DMS53 treated with DMSO at 0.1 percent for 48 hours (cell line): ENCODE measurements at regions not wholly inside any gene's neighbourhood (a gene's known extent, or its start where the extent isn't known, plus 50 kb on each side); places are given as distances from the start of the nearest gene placed in this dataset.
"Not testable (repeated sequence)": the region's sequence is repeated elsewhere in the genome, so short reads cannot be mapped to it uniquely, and the experiment has no call there.

ENCODE experiments used
- DNase-seq: peaks from one replicate; lab custom pipeline; 2025; ENCODE audit not compliant: unreplicated experiment; lab: John Stamatoyannopoulos, UW

DNA sequence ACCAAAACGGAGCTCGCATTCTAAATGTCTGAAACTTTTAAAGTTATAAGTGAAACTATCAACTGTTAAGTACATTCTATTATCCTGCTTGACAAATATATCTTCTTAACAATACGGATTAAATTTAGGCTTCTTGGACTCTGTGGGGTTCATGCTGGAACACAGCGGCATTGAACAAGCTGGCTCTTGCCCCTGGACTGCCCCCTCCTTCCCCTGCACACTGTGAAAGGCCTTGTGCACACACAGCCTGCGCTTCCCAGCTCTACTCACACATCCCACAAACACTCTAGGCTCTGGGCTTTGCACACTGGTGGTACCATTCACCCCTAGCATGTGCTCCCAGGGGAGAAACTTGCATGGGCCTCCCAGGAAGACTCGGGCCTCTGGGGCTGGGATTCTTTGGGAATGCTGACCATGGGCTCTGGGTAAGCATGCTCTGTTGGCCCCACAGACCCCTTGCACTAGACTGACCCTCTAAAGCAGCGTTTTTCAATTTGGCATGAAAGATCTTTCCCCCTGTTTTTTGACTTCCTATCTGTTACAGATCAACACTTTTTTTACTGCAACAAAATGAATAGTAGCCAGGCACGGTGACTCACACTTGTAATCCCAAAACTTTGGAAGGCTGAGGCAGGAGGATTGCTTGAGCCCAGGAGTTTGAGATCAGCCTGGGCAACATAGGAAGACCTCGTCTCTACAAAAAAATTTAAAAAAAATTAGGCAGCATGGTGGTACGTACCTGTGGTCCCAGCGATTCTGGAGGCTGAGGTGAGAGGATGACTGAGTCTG, 96.2 kb upstream of the CPM start:
- no peak for DNase-seq

GRCh38 chr12:69030321-69030720, 97.3 kb upstream of the CPM start:
- DNase-seq = no peak

GRCh38 chr12:69036533-69036932, 103.6 kb upstream of the CPM start:
- DNase-seq = no peak

DNA sequence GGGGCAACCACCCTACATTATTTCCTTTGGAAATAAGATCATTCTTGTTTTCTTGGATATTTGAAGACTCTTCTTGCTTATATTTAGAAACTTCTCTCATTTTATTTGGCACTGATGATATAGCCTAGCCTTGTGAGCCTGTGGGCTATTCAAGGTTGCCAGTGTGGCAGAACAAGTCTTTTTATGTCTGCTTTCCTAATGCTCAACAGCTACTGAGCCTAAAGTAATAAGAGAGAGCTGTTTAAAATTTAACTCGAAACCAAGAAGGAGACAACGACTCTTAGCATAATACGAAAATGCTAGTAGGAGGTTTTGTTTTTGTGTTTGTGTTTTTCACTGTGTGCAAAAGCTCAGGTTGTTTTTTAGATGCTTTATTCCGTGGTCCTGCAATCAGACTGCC, 104.0 kb upstream of the CPM start:
- DNase-seq = no peak

DNA sequence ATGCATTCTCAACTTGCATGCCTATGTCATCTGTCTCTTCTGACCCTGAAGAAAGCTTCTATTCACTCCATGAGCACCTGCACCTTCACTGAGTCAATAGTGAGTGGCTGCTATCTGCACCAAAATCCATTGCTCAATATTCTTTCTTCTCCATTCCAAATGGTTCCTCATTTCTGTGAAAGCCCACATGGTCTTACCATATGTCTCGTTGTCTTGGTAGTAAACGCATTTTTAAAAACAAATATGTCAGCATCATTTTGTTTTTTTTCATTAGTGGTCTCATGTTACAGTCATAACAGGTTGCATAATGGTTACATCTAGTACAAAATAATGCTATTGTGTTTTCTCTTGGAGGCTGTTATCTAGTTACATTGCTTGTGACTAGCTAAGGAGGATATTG, 106.9 kb upstream of the CPM start:
- DNase-seq = no peak

DNA sequence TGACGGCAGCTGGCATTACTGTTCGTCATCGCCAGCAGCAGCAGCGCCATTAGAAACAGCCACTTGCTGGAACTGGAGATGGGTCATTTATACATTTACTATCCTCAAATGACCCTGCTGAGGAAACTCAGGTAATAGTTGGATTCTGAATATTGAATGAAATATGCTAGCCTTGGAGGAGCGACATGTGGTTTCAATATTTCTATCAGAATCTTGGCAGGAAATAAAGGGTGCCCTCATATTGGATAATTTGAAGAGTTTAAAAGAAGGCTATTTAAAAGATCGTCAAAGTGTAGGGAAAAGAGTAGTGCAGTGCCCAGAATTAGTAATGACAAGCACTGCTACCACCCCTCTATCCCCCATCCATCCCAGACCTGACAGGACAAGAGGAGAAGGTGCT, 109.6 kb upstream of the CPM start:
- no peak for DNase-seq

GRCh38 chr12:69042970-69043369, 110.0 kb upstream of the CPM start:
- DNase-seq = peak; percentile 18

- DNase-seq = no peak
Measured at GRCh38 chr12:69044887-69045286, 111.9 kb upstream of the CPM start.

DNA sequence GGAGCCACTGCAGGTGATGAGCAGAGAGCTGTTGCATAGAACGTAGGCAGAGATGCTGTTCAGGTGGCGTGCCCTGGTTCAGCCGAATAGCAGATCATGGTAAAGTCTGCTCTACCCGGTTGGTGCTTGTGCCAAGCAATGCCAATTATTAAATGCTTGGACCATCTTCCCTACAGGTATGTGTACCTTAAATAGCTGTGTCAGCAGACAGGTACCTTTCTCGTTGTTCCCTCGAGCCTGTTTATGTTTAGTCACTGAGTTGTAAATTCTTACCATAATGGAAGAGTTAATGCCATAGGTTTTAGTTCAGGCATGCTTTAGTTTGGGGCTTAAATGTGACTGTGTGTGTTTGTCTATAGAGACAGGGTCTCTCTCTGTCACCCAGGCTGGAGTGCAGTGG, 112.5 kb upstream of the CPM start:
- no peak for DNase-seq

DNA sequence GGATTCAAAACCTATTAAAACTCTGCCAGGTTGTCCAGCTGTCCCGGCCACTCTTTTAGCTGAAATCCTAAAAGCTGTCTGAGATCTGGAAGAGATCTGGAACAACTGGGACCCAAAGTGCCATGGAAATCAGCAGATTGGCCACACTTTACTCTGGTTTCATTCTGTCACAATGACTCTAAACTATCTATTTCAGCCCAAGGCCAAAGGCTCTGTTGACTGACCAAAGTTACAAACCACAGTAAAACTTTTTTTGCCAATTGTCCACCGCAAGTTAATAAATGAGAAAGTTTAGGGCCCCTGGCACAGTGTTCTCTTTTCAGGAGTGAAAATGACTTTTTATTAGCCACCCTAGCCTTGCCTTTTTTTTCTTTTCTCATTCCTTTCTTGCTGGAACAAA, 113.4 kb upstream of the CPM start:
- no peak for DNase-seq

GRCh38 chr12:69046920-69047319, 113.9 kb upstream of the CPM start:
- DNase-seq = no peak

DNA sequence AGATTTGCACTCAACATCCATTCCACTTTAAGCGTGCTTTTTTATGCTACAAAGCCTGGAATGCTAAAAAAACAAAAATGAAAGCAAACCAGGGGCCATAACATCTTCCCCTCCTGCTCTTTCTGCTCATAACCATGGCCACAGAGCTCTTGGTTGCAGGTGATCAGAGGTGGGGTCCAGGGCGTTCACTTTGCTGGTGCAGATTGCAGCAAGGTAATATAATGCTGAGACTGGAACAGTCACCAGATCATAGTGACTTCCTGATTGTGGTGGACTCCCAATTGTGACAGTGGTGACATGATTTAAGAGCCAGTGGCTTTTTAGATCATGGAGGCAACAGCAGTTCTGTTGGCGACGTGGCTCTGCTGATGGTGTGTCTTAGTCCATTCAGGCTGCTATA, 115.0 kb upstream of the CPM start:
- DNase-seq = no peak

DNA sequence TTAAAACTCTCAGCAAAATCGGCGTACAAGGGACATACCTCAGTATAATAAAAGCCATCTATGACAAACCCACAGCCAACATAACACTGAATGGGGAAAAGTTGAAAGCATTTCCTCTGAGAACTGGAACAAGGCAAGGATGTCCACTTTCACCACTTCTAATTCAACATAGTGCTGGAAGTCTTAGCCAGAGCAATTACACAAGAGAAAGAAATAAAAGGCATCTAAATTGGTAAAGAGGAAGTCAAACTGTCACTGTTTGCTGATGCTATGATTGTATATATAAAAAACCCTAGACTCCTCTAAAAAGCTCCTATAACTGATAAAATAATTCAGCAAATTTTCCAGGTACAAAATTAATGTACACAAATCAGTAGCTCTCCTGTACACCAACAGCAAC, 116.9 kb upstream of the CPM start:
- DNase-seq = not testable (repeated sequence)

GRCh38 chr12:69052613-69053408, 119.8 kb upstream of the CPM start:
- DNase-seq = no peak

DNA sequence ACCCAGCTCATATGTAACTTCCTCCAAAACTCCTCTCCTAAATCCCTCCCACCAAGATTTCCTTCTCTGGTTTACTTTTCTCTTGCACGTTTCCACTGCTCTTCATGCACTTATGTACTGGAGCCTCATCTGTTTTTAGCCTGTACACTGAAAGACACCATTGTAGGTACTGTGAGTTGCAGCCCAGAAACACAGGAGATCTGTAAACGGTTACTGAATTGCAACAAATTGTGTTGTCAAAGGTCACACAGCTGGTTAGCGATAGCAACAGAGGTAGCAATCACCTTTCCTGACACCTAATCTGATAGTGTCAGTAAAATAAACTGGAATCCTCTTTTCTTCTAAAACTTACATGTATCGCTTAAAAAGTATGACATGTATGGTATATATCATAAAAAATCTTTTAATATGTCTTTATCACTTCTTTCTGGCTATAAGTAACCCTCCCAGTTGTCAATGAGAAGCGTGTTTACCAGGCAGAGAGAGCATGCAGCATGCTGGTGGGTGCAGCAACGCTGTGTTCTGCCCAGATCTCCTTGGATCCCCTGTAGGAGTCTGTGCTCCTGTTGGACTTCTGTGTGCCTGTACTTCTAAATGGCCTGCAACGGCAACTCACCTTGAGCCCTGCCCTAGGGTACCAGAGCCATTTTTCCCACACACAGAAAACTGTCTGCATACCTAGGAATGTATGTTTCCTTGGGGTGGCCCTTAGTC, 121.5 kb upstream of the CPM start:
- DNase-seq = no peak

- DNase-seq = no peak
Measured at GRCh38 chr12:69055280-69055679, 122.3 kb upstream of the CPM start.

DNA sequence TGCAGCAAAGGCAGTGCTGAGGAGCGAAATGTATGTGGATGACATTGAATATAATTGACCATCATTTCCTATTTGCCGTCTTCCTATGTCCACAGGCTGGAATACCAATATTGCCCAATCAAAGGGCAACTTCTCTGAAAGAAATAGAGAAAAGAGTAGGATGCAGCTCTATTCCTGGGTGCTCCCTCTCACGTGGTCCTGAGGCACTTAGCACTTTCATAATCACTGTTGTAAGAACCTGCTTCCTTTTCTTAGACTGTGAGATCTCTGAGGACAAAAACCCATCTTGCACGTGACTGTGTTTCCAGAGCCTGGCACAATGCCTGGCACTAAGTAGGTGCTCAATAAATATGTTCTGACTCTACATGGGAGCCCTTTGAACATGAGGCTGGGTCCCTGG, 122.7 kb upstream of the CPM start:
- DNase-seq = no peak

DNA sequence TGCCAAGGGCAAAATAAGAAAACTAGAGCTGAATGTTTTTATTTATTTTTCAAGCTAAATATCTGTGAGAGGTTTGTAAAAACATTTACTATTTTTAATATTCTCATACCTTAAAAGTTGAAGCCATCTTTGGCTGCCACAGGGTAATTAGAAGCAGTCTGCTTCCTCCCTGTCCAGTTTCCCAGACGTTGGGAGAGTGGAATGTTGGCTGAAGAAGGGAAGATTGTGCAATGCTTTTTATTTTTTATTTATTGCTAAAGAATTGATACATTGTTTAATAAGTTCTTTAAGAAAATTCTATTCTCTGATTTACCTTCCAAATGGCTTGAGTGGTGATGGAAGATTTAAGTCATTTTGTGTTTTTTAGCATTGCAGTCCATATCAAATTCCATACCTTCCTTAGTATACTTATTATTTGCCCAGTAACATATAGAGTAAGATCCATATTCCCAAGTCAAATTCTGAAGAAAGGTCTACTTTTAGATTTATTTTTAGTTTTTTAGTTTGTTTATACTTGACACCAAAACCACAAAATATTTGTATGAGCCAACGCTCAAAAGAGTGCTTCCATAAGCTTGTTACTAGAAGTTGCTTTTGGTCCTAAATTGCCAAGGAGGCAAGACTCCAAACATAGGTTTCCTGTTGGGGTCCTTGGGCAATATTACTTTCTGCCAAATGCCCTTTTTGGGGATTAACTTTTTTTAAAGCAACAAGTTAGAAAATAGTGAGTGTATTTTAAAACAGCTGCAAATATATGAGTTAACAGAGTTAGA, 124.0 kb upstream of the CPM start:
- no peak for DNase-seq

GRCh38 chr12:69057742-69058141, 124.8 kb upstream of the CPM start:
- DNase-seq = no peak

GRCh38 chr12:69059465-69060457, 126.8 kb upstream of the CPM start:
- no peak for DNase-seq
